ENCODE measurements at regions not wholly inside any gene's neighbourhood (a gene's known extent, or its start where the extent isn't known, plus 50 kb on each side); places are given as distances from the start of the nearest gene placed in this dataset.

- no peak for DNase-seq
Measured at GRCh38 chr6:145227593-145227992, 507.7 kb downstream of the EPM2A start.

- no peak for DNase-seq
Measured at GRCh38 chr6:145228962-145229582, 506.2 kb downstream of the EPM2A start.

GRCh38 chr6:145233955-145234354, 501.4 kb downstream of the EPM2A start:
- no peak for DNase-seq

GRCh38 chr6:145235207-145235606, 500.1 kb downstream of the EPM2A start:
- DNase-seq: no peak

GRCh38 chr6:145238787-145239186, 496.5 kb downstream of the EPM2A start:
- DNase-seq: no peak

- DNase-seq: no peak
Measured at GRCh38 chr6:145241039-145241438, 494.3 kb downstream of the EPM2A start.

DNA sequence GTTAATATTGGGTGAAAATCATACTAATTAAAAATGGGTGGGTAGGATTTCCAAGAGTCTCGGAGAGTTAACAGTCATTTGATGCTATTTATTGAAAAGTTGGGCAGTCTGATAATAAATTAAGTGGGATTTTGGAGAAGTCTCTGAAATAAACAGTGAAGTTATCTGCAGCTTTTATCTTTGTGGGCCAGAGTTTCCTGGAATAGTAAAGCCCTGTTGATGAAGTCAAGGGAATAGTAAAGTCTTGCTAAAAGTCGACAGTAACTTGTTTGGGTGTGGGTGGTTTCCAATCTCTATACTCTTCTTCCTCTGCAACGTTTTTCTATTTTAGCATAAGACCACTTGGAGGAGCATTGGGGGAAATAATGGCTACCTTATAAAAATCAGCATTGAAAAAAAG, 493.6 kb downstream of the EPM2A start:
- no peak for DNase-seq

- no peak for DNase-seq
Measured at GRCh38 chr6:145244349-145245100, 490.8 kb downstream of the EPM2A start.

GRCh38 chr6:145245119-145245518, 490.2 kb downstream of the EPM2A start:
- no peak for DNase-seq

DNA sequence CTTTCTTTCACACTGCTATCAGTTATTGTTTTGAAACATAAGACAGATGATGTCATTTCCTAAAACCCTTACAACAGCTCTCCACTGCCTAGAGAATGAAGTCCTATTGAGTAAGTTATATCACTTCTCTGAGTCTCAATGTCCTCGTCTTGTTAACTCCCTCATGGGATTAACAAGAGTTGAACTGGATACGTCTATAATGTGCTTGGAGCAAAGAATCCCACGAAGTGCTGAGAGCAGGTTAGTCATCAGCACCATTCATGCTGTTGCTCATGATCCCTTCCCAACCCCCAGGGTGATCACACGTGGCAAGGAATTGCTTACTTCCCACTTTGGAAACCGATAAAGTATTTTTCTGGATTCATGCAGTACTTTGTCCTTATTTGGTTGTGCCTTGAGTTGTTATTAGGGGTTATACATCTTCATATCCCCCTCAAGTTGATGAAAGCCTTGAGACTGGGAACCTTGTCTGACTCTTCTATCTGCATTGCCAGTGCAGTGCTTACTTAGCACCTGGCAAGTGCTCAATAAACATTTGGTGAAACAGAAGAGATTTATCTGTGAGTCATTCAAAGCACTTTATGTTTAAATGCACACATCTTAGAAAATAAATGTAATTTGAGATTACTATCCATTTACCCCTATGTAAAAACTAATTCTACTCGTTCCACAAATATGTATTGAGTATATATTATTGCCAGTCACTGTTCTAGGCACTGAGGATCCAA, 487.5 kb downstream of the EPM2A start:
- no peak for DNase-seq

GRCh38 chr6:145250436-145250835, 484.9 kb downstream of the EPM2A start:
- DNase-seq: no peak

DNA sequence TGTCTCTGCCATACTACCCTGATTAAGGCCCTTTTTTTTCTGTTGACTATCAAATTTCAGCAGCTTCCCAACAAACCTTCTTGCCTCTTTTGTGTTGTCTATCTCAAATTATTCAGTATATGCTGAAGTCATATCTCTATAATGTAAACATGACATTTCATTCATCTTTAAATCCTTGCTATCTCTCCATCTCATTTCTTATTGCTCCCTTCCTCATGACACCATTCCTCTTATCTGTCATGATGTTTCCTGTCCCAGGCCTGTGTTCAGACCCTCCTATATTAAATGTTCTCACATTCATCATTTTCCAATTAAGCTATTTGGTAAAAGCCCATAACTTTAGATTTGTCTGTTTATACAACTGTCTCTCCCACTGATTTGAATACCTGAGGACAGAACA, 482.6 kb downstream of the EPM2A start:
- DNase-seq: no peak

DNA sequence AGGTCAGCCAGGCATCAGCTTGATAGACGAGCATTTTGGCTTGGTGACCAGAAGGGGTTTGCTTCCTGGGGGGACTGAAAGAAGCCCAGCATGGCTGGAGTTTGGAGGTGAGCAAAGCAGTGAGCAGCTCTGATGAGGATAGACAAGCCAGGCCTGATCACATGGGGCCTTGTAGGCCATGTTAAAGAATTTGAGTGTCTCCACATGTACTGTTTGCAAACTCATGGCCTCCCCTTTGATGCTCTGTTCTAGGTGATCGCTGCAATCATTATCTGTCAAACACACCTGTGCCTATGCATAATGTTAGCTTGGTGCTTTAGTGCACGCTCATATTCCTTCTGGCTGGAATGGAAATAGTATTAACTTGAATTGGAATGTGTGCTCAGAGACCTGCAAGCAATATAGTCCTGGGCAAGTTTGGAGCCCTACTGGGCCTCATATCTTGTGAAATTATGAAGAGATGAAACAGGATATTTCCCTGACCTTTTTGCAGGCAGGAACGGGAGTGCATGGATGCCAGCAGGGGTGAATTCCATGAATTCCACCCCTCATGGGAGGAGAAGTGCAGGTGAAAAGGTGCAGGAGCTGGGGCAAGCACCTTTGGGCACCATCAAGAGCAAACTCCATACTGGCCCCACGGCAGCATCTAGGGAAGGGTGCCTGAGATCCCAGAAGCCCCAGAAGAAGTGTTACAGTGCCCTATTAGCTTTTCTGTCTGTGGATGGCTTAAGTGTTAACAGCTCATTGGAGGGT, 480.5 kb downstream of the EPM2A start:
- no peak for DNase-seq

- no peak for DNase-seq
Measured at GRCh38 chr6:145257704-145258103, 477.6 kb downstream of the EPM2A start.

DNA sequence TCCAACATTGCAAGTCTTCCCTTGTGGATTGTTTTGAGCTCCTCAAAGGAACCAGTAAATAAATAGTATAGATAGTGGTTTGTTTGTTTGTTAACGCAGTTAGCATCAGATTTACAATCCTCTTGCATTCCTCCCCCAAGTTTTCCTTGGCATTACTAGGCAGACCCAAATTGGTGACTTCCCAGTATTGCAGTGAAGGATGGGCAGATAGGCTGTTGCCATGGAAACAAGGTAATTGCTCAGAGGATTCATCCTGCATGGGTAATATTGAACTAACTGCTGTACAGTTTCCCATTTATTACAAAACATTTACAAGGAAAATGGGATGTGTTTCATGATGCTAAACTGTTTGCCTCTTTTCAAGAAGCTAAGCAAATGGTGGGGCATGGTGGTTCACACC, 477.2 kb downstream of the EPM2A start:
- no peak for DNase-seq

DNA sequence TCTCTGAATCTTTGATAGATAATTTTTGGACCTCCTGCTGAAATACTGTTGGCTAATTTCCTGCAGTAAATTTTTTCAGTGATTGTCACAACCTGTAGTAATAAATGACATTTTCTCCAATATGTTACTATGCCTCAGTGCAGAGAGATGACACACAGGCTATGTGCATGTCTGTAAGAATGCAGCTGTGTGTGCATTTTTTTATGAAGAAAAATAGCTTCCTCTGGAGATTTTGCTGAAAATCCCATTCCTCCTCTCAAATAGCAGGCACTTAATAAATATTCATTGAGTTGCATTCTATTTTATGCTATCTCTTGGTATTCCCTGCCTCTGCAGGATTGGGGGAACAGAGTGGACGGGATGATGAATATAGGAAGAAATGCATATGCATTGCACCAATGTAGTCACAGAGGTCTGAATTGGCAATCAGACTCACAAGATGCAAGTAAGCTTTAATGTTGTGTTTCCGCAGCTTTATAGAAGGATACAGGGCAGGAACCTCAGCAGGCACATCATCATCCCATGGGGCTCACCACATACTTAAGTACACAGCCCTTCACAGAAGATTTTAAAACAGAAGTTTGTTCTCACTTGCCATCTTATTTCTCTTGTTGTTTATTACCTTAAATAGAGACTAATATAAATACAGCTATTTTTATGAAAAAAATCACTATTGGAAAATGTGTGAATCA, 474.7 kb downstream of the EPM2A start:
- DNase-seq: no peak

DNA sequence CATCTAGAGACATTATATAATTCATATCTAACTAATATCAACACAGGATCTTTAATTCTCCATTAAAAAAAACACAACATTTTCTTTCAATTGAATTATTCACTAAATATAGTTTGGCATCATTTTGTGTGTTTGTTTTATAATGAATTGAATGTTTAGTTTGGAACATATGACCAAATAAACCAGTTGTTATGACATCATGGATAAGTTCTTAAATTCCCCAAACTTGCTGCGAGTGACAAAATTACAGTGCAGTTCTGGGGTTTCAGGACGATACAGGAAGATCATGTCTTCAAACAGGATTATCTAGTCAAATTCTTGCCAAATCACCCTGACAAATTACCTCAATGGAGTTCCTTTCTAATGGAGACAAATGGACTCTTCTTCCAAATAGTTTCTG, 473.6 kb downstream of the EPM2A start:
- no peak for DNase-seq

GRCh38 chr6:145262771-145263170, 472.5 kb downstream of the EPM2A start:
- no peak for DNase-seq

DNA sequence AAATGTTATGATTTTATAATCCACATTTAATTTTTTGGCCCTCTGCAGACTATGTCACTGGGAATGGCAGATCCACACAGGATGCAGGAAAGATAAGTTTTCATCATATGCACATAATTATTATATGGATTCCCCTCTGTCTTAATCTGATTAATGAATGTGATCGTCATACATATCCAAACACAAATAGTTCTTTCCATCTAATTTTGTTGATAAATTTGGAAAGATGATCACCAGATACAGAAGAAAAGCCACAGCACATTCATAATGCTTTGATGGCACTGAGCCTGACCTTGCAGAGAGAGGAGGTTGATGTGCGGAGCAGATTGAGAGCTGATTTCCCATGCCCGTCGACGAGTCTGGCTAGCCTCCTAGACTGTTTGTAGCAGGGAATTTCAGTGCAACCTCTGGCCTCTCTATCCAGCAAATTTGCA, 471.5 kb downstream of the EPM2A start:
- no peak for DNase-seq

DNA sequence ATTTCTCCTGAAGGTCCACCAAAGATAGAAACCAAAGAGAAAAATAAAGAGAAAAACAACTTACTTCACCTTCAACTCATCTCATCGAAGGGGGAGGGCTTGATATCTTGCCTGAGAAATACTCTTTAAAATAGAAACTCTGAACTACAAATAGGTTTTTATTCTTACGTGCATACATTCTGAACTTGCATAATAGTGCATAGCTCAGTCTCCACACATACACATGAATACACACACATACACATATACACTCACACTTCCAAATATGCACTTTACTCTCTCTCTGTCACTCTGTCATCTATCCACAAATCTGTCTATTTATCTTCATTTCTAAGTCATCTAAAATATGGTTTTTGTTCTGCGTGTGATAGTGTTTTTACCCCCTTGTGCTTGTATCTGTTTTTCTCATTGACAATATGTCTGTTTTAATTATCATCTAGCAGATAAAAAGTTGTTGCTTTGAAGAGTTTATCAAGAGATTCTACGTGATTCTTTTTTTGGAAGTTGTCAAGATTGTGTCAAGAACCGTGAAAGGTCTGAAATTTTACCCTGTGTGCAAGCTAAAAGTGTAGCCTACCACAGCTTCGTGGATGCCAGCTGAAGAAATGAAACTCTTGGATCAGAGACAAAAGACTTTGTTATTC, 468.8 kb downstream of the EPM2A start:
- DNase-seq: no peak

DNA sequence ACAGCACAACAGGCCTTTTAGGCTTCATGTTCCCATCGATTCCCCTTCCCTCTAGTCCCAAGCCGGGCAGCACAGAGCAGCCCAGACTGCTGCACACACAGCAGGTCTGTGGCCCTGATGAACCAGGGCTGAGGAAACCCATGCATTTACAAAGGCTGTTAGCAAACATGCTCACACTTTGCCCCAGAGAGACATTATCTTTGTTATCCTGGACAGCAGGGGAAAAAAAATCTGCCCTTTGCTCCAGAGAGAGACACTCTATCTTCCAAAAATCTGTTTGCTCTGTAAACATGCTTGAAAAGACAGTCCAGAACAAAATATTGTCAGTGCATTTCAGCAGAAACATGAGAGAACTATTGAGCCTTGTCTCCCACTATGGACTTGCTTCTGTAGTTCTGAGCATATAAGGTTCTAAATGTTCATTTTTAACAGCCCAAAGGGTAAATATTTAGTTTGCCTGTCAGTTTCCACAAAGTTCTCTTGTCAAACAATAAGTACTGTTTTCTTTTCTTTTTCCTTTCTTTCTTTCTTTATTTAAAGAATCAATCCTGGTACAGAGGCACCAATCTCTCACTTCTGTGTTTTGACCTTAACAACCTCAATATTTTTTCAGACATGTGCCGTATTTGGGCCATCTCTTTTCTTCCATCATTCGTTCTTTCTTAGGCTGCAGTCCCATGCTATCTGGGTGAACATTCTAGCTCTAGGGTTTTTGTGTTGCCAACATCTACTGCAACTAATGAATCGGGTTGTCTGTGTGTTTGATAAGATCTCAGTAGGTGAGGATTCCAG, 468.0 kb downstream of the EPM2A start:
- no peak for DNase-seq

Data from activated CD4-positive, alpha-beta T cell treated with anti-CD3 and anti-CD28 coated beads, Interleukin-2, amount 50 U/mL, for 1 hour (primary cell).